ENCODE measurements at regions not wholly inside any gene's neighbourhood (a gene's known extent, or its start where the extent isn't known, plus 50 kb on each side); places are given as distances from the start of the nearest gene placed in this dataset.

GRCh38 chr1:125086611-125087010, 3901.8 kb downstream of the SRGAP2C start:
- H3K79me1 ChIP-seq (ENCODE audit: insufficient read depth, low read depth, low read length, poor library complexity, severe bottlenecking), result no peaks in the 10 kb centered on the region
- H4K91ac ChIP-seq (ENCODE audit: insufficient read length, low read depth, low read length), result no peak overlapping the region
- Mint-ChIP-seq H3K4me1 (no peaks in the 10 kb centered on the region), H3K36me3 (ENCODE audit: insufficient read depth in 1 of 3, low read depth in 3 of 3) (peaks cover 35 to 36% (median 36%) of the 10 kb centered on the region in 3 experiments), H3K27me3 (ENCODE audit: low read depth) (peaks cover 21% of the 10 kb centered on the region), H3K27ac (no peak overlapping the region), H3K4me3 (no peak overlapping the region), H3K9me3 (peaks cover 60 to 61% of the 10 kb centered on the region in 2 experiments)
- no peaks in the 10 kb centered on the region for H3K79me2 ChIP-seq (ENCODE audit: insufficient read depth, low read length)
- DNase-seq, result no peak
- no peaks in the 10 kb centered on the region for H3K27me3 ChIP-seq (ENCODE audit: insufficient read depth, low read length)
- H2AFZ ChIP-seq (ENCODE audit: low read length), result no peak overlapping the region
- H3K9ac ChIP-seq (ENCODE audit: extremely low read depth, insufficient read length, low read length), result no peak overlapping the region
- no peak overlapping the region for H3T11ph ChIP-seq (ENCODE audit: low read length)
- H2BK12ac ChIP-seq (ENCODE audit: insufficient read length, low read depth, low read length), result no peak overlapping the region
- WGBS (ENCODE audit: extremely low coverage, insufficient read length, low lambda C conversion rate), result no CpG with 5 or more reads among the region's 45 CpGs
- no peak for TF ChIP-seq CTCF (conservative IDR thresholded peaks at IDR 0.05)
- no peak overlapping the region for H2BK15ac ChIP-seq (ENCODE audit: low read depth, low read length)
- no peak overlapping the region for H4K5ac ChIP-seq (ENCODE audit: insufficient read length, low read depth, low read length)
- no peak overlapping the region for H3K4me2 ChIP-seq (ENCODE audit: insufficient read depth, insufficient read length, low read length)
- no peak overlapping the region for H4K8ac ChIP-seq (replicated peaks; ENCODE audit: insufficient read length, low read depth, low read length)
- no peaks in the 10 kb centered on the region for H3K4me1 ChIP-seq (ENCODE audit: insufficient read depth, low read length)
- H2BK120ac ChIP-seq (ENCODE audit: low read depth, low read length, poor library complexity, severe bottlenecking), result no peak overlapping the region
- no peak overlapping the region for H2BK5ac ChIP-seq (ENCODE audit: insufficient read length, low read length)
- H2AK5ac ChIP-seq (ENCODE audit: insufficient read length, low read length), result no peak overlapping the region
- no peak overlapping the region for H3K4ac ChIP-seq (ENCODE audit: low read depth, low read length)
- no peak overlapping the region for H3K14ac ChIP-seq (ENCODE audit: insufficient read depth, low read length)
- no peak overlapping the region for H3K23ac ChIP-seq (ENCODE audit: insufficient read length, low read depth, low read length)
- H3K27ac ChIP-seq (ENCODE audit: insufficient read length, low read depth, low read length), result no peak overlapping the region
- no peak overlapping the region for H3K56ac ChIP-seq (ENCODE audit: insufficient read length, low read depth, low read length)
- H3K9me3 ChIP-seq (ENCODE audit: control insufficient read depth, low read depth, low read length), result peaks cover 39% of the 10 kb centered on the region
- no peak overlapping the region for H2BK20ac ChIP-seq (ENCODE audit: low read depth, low read length, poor library complexity, severe bottlenecking)
- H4K20me1 ChIP-seq (ENCODE audit: control insufficient read depth, insufficient read depth, insufficient read length), result no peaks in the 10 kb centered on the region
- H3K18ac ChIP-seq (ENCODE audit: insufficient read length, low read depth, low read length), result no peak overlapping the region
- H3K23me2 ChIP-seq (ENCODE audit: insufficient read length, low read depth, low read length, poor library complexity, severe bottlenecking), result no peaks in the 10 kb centered on the region

Measured in H9 (cell line).